ENCODE measurements at regions not wholly inside any gene's neighbourhood (a gene's known extent, or its start where the extent isn't known, plus 50 kb on each side); places are given as distances from the start of the nearest gene placed in this dataset.

DNA sequence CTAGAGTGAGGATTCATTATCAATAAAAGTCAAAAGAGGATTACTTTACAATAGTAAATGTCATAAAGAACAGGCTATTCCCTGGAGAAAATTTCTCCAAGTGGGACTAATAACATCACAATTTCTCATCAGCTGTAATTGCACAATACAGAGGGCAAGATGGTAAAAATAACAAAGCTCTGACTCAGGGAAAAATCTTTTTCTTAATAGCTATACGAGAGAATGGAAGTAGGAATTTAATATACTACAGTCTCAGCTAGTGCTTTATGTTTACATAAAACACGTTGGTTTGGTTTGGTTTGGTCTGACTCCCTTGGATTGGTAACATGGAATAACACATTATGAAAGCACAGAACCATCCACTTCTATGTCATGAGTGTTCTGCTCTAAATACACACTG, 397.6 kb downstream of the LRRIQ3 start:
- TF ChIP-seq, protein P1, sequence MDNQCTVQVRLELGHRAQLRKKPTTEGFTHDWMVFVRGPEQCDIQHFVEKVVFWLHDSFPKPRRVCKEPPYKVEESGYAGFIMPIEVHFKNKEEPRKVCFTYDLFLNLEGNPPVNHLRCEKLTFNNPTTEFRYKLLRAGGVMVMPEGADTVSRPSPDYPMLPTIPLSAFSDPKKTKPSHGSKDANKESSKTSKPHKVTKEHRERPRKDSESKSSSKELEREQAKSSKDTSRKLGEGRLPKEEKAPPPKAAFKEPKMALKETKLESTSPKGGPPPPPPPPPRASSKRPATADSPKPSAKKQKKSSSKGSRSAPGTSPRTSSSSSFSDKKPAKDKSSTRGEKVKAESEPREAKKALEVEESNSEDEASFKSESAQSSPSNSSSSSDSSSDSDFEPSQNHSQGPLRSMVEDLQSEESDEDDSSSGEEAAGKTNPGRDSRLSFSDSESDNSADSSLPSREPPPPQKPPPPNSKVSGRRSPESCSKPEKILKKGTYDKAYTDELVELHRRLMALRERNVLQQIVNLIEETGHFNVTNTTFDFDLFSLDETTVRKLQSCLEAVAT (IDR thresholded peaks at IDR 0.05): no peak
- no peak for TF ChIP-seq SREBF2 (IDR thresholded peaks at IDR 0.05; ENCODE audit: low read length)
- no peak for TF ChIP-seq ASH2L (IDR thresholded peaks at IDR 0.05; ENCODE audit: borderline replicate concordance, low read depth)
- TF ChIP-seq HDAC6 (IDR thresholded peaks at IDR 0.05; ENCODE audit: unreplicated experiment): no peak
- TF ChIP-seq MTA2 (IDR thresholded peaks at IDR 0.05; ENCODE audit: low read depth): no peak
- no peak for TF ChIP-seq MEF2B (IDR thresholded peaks at IDR 0.05; ENCODE audit: partially characterized antibody, poor library complexity, severe bottlenecking)
- TF ChIP-seq, protein P2, sequence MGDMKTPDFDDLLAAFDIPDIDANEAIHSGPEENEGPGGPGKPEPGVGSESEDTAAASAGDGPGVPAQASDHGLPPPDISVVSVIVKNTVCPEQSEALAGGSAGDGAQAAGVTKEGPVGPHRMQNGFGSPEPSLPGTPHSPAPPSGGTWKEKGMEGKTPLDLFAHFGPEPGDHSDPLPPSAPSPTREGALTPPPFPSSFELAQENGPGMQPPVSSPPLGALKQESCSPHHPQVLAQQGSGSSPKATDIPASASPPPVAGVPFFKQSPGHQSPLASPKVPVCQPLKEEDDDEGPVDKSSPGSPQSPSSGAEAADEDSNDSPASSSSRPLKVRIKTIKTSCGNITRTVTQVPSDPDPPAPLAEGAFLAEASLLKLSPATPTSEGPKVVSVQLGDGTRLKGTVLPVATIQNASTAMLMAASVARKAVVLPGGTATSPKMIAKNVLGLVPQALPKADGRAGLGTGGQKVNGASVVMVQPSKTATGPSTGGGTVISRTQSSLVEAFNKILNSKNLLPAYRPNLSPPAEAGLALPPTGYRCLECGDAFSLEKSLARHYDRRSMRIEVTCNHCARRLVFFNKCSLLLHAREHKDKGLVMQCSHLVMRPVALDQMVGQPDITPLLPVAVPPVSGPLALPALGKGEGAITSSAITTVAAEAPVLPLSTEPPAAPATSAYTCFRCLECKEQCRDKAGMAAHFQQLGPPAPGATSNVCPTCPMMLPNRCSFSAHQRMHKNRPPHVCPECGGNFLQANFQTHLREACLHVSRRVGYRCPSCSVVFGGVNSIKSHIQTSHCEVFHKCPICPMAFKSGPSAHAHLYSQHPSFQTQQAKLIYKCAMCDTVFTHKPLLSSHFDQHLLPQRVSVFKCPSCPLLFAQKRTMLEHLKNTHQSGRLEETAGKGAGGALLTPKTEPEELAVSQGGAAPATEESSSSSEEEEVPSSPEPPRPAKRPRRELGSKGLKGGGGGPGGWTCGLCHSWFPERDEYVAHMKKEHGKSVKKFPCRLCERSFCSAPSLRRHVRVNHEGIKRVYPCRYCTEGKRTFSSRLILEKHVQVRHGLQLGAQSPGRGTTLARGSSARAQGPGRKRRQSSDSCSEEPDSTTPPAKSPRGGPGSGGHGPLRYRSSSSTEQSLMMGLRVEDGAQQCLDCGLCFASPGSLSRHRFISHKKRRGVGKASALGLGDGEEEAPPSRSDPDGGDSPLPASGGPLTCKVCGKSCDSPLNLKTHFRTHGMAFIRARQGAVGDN (IDR thresholded peaks at IDR 0.05): no peak
- no peak for TF ChIP-seq HDAC2 (IDR thresholded peaks at IDR 0.05)
- TF ChIP-seq YBX1 (IDR thresholded peaks at IDR 0.05): no peak
- no peak for TF ChIP-seq PAX5 (IDR thresholded peaks at IDR 0.05; ENCODE audit: borderline replicate concordance, low read depth, low read length)
- TF ChIP-seq, protein P3, sequence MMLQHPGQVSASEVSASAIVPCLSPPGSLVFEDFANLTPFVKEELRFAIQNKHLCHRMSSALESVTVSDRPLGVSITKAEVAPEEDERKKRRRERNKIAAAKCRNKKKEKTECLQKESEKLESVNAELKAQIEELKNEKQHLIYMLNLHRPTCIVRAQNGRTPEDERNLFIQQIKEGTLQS (IDR thresholded peaks at IDR 0.05; ENCODE audit: borderline replicate concordance, extremely low read depth, low read depth, low read length): no peak
- TF ChIP-seq EED (IDR thresholded peaks at IDR 0.05; ENCODE audit: low read depth): no peak
- Histone ChIP-seq H4K20me1 (ENCODE audit: control insufficient read depth, insufficient read depth) (no peaks in the 10 kb centered on the region), H3K4me3 (no peak overlapping the region), H3K36me3 (ENCODE audit: control insufficient read depth in 2 of 2, insufficient read depth in 2 of 2, low read length in 1 of 2) (no peaks in the 10 kb centered on the region), H3K27me3 (replicated peaks in 1 of 2; ENCODE audit: control insufficient read depth in 2 of 2, insufficient read depth in 2 of 2, low read length in 1 of 2) (no peaks in the 10 kb centered on the region), H2AFZ (ENCODE audit: control insufficient read depth, low read depth, low read length) (no peak overlapping the region), H3K79me2 (ENCODE audit: control insufficient read depth, insufficient read depth, low read length) (no peaks in the 10 kb centered on the region), H3K4me2 (ENCODE audit: control insufficient read depth, insufficient read depth) (no peak overlapping the region), H3K4me1 (ENCODE audit: control insufficient read depth, insufficient read depth, low read length) (no peaks in the 10 kb centered on the region), H3K9me3 (replicated peaks; ENCODE audit: control insufficient read depth, insufficient read depth, low read length) (no peaks in the 10 kb centered on the region), H3K9ac (ENCODE audit: control insufficient read depth, insufficient read depth, low read length) (no peak overlapping the region), H3K27ac (ENCODE audit: control insufficient read depth, insufficient read depth) (no peak overlapping the region)
- no peak for ATAC-seq
- intact Hi-C loops (cut with micrococcal nuclease; ENCODE audit: unreplicated experiment) (no loop called here), in situ Hi-C loops (cut with MboI) (no loop called here)
- POLR2A ChIA-PET: no interaction called here
- FAIRE-seq: no peak
- 19% methylated on average over 2 of the region's 2 CpGs for WGBS (ENCODE audit: insufficient coverage, insufficient replicate concordance, low lambda C conversion rate, missing lambda C conversion rate)
- SMC1A ChIA-PET (ENCODE audit: uncharacterized antibody, unreplicated experiment): no interaction called here
- no TSS peak for BruUV-seq (replicated peaks)
- CTCF ChIA-PET: interaction anchor here (1.9 kb wide), 1 partner anchor 13 kb away, joined by 5 read pairs; no protein-coding TSS in a partner anchor
- DNase-seq (ENCODE audit: low read depth, low spot score): no peak
- RAD21 ChIA-PET (ENCODE audit: unreplicated experiment): no interaction called here
